Lower lobe of right lung (tissue), 2 donors: ENCODE measurements at regions not wholly inside any gene's neighbourhood (a gene's known extent, or its start where the extent isn't known, plus 50 kb on each side); places are given as distances from the start of the nearest gene placed in this dataset.

ENCODE experiments used
- ATAC-seq, 2 donors: fragments of 200-7000 bp; cut with Tn5 transposase; one replicate each; pipeline ENCODE4 v1.9.1; 2020 to 2022; ENCODE audit warnings: mild to moderate bottlenecking in 2 of 2, moderate library complexity in 2 of 2
- DNase-seq: peaks from one replicate; pipeline ENCODE4 v3.0.0-alpha.2; 2020
- H3K27ac ChIP-seq: fragments of 200-600 bp; one replicate; pipeline ENCODE4 v1.8.0; 2022
- H3K27me3 ChIP-seq: fragments of 200-600 bp; one replicate; pipeline ENCODE4 v1.8.0; 2022; ENCODE audit warnings: low read depth
- H3K36me3 ChIP-seq: fragments of 200-600 bp; one replicate; pipeline ENCODE4 v1.8.0; 2022; ENCODE audit warnings: mild to moderate bottlenecking
- H3K4me1 ChIP-seq: fragments of 200-600 bp; one replicate; pipeline ENCODE4 v1.8.0; 2022
- H3K4me3 ChIP-seq: fragments of 200-600 bp; one replicate; pipeline ENCODE4 v1.8.0; 2022; ENCODE audit warnings: mild to moderate bottlenecking
- H3K9me3 ChIP-seq: fragments of 200-600 bp; one replicate; pipeline ENCODE4 v1.8.0; 2022
- intact Hi-C: fragments of 100-400 bp; cut with DNase I; formaldehyde crosslinking; loops from one replicate; pipeline ENCODE4 v1.11.0; 2022
- TF ChIP-seq, protein P1 (sequence below): fragments of 200-600 bp; IDR thresholded peaks from one replicate; pipeline ENCODE4 v1.8.0; 2022; ENCODE audit warnings: antibody characterized with exemption, mild to moderate bottlenecking
- donor health status: DM: no; HTN: yes; CAD: no; lungs with severe emphysema.

DNA sequence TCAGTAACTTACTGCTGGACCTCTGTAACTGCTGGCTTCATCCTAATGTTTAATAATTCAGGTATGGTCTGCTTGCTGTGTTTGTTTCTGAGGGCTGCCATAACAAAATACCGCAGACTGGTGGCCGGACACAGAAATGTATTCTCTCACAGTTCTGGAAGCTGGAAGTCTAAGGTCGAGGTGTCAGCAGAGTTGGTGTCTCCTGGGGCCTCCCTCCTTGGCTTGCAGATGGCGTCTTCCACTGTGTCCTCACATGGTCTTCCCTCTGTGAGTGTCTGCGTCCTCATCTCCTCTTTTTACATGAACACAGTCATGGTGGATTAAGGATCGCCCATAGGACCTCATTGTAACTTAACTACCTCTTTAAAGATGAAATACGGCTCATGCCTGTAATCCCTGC lies 389.7 kb upstream of the JARID2 start:
- Histone ChIP-seq H3K36me3 (no peaks in the 10 kb centered on the region), H3K27me3 (no peaks in the 10 kb centered on the region), H3K27ac (no peak overlapping the region), H3K9me3 (no peaks in the 10 kb centered on the region), H3K4me3 (no peak overlapping the region), H3K4me1 (no peaks in the 10 kb centered on the region)
- TF ChIP-seq, protein P1, sequence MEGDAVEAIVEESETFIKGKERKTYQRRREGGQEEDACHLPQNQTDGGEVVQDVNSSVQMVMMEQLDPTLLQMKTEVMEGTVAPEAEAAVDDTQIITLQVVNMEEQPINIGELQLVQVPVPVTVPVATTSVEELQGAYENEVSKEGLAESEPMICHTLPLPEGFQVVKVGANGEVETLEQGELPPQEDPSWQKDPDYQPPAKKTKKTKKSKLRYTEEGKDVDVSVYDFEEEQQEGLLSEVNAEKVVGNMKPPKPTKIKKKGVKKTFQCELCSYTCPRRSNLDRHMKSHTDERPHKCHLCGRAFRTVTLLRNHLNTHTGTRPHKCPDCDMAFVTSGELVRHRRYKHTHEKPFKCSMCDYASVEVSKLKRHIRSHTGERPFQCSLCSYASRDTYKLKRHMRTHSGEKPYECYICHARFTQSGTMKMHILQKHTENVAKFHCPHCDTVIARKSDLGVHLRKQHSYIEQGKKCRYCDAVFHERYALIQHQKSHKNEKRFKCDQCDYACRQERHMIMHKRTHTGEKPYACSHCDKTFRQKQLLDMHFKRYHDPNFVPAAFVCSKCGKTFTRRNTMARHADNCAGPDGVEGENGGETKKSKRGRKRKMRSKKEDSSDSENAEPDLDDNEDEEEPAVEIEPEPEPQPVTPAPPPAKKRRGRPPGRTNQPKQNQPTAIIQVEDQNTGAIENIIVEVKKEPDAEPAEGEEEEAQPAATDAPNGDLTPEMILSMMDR, result no peak
- DNase-seq (no peak), ATAC-seq (no peak)
- intact Hi-C loops, result no loop called here

DNA sequence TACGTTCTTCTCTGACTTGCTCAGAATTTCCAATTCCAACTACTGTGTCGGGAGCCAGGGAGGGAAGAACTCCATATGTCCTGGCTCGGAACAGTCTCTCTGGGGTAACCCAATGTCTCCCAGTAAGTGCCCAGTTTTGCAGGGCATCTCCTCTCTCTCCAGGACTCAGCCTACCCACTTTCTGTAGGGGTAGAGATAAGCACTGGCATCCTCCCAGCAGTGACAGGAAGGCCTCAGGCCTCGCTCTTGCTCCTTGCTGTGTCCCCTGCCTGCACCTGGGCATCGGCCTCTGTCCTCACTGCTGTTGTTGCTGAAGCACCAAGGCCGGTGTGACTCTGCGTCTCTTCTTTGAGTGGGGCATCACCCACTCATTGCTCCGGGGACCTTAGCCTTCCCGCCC lies 388.9 kb upstream of the JARID2 start:
- H3K36me3 ChIP-seq, result no peaks in the 10 kb centered on the region
- intact Hi-C loops, result no loop called here
- peak in 1 of 2 donors; percentile 19 for ATAC-seq
- H3K9me3 ChIP-seq, result no peaks in the 10 kb centered on the region
- no peak overlapping the region for H3K27ac ChIP-seq
- H3K4me3 ChIP-seq, result no peak overlapping the region
- no peaks in the 10 kb centered on the region for H3K27me3 ChIP-seq
- H3K4me1 ChIP-seq, result no peaks in the 10 kb centered on the region
- TF ChIP-seq, protein P1, result no peak
- DNase-seq, result no peak

DNA sequence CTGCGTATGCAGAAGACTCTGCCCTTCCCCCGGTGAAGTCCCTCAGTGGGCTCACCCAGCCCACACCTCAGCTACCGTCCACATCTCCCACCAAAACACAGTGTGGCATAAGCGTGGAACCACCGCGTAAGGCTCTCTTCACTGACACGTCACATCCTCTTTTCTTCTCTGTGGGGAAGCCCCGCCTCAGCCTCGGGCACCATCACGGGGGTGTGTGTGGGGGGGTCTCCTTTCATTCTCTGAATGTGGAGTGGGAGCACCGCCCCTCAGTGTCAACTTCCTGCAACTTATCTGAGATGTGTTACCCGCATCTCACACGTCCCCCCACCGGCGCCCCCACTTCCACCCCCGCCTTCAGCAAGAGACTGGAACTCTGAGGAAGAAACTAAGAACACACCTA lies 388.4 kb upstream of the JARID2 start:
- Histone ChIP-seq H3K27ac (no peak overlapping the region), H3K4me3 (no peak overlapping the region), H3K27me3 (no peaks in the 10 kb centered on the region), H3K36me3 (no peaks in the 10 kb centered on the region), H3K9me3 (no peaks in the 10 kb centered on the region), H3K4me1 (no peaks in the 10 kb centered on the region)
- TF ChIP-seq, protein P1, result no peak
- intact Hi-C loops, result no loop called here
- peak; percentile 59 for DNase-seq
- ATAC-seq, result peak; percentile 71 to 80

DNA sequence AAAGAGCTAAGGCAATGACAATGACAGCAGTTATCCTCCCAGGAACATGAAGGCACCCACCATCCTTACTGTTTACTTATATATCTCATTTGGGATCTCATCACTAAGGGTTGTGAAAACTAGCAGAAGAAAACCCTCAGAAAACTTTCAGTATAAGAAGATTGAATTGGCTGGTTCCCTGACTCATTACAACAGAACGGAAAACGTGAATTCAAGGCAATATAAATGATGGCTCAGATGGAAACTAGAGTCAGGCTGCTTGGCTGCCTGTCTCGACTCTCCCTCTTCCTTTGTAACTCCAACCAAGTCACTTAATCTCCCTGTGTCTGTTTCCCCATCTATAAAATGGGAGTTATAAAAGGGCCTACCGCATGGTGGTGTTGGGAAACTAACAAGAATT lies 387.1 kb upstream of the JARID2 start:
- Histone ChIP-seq H3K4me1 (no peaks in the 10 kb centered on the region), H3K27ac (no peak overlapping the region), H3K9me3 (no peaks in the 10 kb centered on the region), H3K36me3 (no peaks in the 10 kb centered on the region), H3K27me3 (no peaks in the 10 kb centered on the region), H3K4me3 (no peak overlapping the region)
- DNase-seq (no peak), ATAC-seq (no peak)
- intact Hi-C loops, result no loop called here
- TF ChIP-seq, protein P1, result no peak

DNA sequence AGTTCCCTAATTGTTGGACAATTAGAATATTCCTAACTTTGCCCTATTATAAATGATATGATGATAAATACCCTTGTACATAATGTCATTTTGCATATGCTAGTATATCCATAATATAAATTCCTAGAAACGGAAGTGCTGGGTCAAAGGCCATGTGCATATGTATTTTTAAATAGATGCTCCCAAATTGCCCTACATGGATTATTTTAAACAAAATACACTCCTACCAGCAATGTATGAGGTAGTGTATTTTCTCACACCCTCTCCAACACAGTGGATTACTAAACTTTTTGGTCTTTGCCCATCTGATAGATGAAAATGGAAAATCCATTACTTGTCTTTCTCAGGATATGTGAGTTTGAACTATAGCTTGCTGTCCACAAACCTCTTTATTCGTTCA lies 385.1 kb upstream of the JARID2 start:
- TF ChIP-seq, protein P1, result no peak
- peaks cover 5% of the 10 kb centered on the region for H3K4me1 ChIP-seq
- ATAC-seq (no peak), DNase-seq (no peak)
- no peaks in the 10 kb centered on the region for H3K36me3 ChIP-seq
- H3K27ac ChIP-seq, result no peak overlapping the region
- intact Hi-C loops, result no loop called here
- H3K9me3 ChIP-seq, result no peaks in the 10 kb centered on the region
- H3K27me3 ChIP-seq, result no peaks in the 10 kb centered on the region
- no peak overlapping the region for H3K4me3 ChIP-seq

DNA sequence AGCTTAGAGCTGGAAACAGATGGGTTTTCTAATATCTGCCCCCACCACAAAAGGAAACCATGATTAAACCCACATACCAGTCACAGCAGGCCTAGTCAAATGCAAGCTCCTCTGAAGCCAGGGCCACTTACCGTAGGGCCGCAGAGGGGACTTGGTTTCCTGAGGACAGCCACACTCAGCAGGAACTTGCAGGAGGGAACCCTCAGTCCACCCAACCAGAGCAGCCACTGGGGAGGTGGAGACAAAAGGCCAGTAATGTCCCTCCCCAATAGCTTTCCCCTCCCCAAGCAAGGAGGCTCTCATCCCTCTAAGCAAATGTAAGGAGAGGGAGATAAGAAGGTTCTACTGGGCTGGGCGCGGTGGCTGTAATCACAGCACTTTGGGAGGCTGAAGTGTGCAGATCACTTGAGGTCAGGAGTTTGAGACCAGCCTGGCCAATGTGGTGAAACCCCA lies 384.4 kb upstream of the JARID2 start:
- no peaks in the 10 kb centered on the region for H3K9me3 ChIP-seq
- no peak overlapping the region for H3K27ac ChIP-seq
- H3K4me3 ChIP-seq, result no peak overlapping the region
- no peaks in the 10 kb centered on the region for H3K36me3 ChIP-seq
- peaks cover 8% of the 10 kb centered on the region for H3K4me1 ChIP-seq
- ATAC-seq (no peak), DNase-seq (no peak)
- H3K27me3 ChIP-seq, result no peaks in the 10 kb centered on the region
- TF ChIP-seq, protein P1, result no peak
- intact Hi-C loops, result no loop called here
